NB4 (cell line): ENCODE measurements at regions not wholly inside any gene's neighbourhood (a gene's known extent, or its start where the extent isn't known, plus 50 kb on each side); places are given as distances from the start of the nearest gene placed in this dataset.

ENCODE experiments used
- CTCF ChIP-seq: IDR thresholded peaks from one replicate; pipeline ENCODE4 v1.5.1; 2012; ENCODE audit warnings: low read depth, low read length
- MAX ChIP-seq: IDR thresholded peaks from 2 replicates; pipeline ENCODE4 v1.6.1; 2011; ENCODE audit warnings: low read depth, low read length
- POLR2A ChIP-seq: IDR thresholded peaks from 2 replicates; pipeline ENCODE4 v1.6.1; 2011; ENCODE audit warnings: mild to moderate bottlenecking; ENCODE audit not compliant: insufficient read length; ENCODE audit errors: extremely low read depth

GRCh38 chr1:11596295-11596694 is 57.9 kb downstream of the FBXO2 start:
- no peak for TF ChIP-seq CTCF
- TF ChIP-seq MAX, result no peak
- no peak for TF ChIP-seq POLR2A
